Endodermal cell (in vitro differentiated cells): ENCODE measurements at regions not wholly inside any gene's neighbourhood (a gene's known extent, or its start where the extent isn't known, plus 50 kb on each side); places are given as distances from the start of the nearest gene placed in this dataset.

Experiments used
- DNase-seq: peaks from one replicate; pipeline ENCODE4 v3.0.0-alpha.2; 2017
- H3K27ac ChIP-seq: 2 replicates; pipeline ENCODE4 v1.5.1; 2013; ENCODE audit warnings: mild to moderate bottlenecking, low read depth, low read length, moderate library complexity
- H3K27me3 ChIP-seq: 2 replicates; pipeline ENCODE4 v1.6.1; 2013; ENCODE audit warnings: mild to moderate bottlenecking, low read length, moderate library complexity; ENCODE audit not compliant: insufficient read depth, control insufficient read depth, poor library complexity, severe bottlenecking
- H3K36me3 ChIP-seq: 2 replicates; pipeline ENCODE4 v1.7.0; 2013; ENCODE audit warnings: mild to moderate bottlenecking, low read length, moderate library complexity; ENCODE audit not compliant: control insufficient read depth, insufficient read depth
- H3K4me1 ChIP-seq: one replicate; pipeline ENCODE4 v1.7.0; 2013; ENCODE audit warnings: low read length; ENCODE audit not compliant: control insufficient read depth, insufficient read depth
- H3K4me3 ChIP-seq: 2 replicates; pipeline ENCODE4 v1.5.1; 2013; ENCODE audit warnings: mild to moderate bottlenecking, low read length, moderate library complexity
- H3K9ac ChIP-seq: 2 replicates; pipeline ENCODE4 v1.6.1; 2013; ENCODE audit warnings: mild to moderate bottlenecking, low read length, moderate library complexity; ENCODE audit not compliant: poor library complexity, severe bottlenecking; ENCODE audit errors: extremely low read depth
- H3K9me3 ChIP-seq: 2 replicates; pipeline ENCODE4 v1.6.1; 2013; ENCODE audit warnings: mild to moderate bottlenecking, low read length, moderate library complexity; ENCODE audit not compliant: control insufficient read depth
- H3K27ac Mint-ChIP-seq: 2 replicates; pipeline ENCODE4 v1.8.0; 2020; ENCODE audit warnings: mixed read lengths
- H3K27me3 Mint-ChIP-seq: 2 replicates; pipeline ENCODE4 v1.8.0; 2021; ENCODE audit warnings: mild to moderate bottlenecking, mixed read lengths; ENCODE audit not compliant: insufficient read depth
- H3K36me3 Mint-ChIP-seq: 2 replicates; pipeline ENCODE4 v1.8.0; 2020; ENCODE audit warnings: low read depth, mixed read lengths
- H3K4me1 Mint-ChIP-seq: 2 replicates; pipeline ENCODE4 v1.8.0; 2020; ENCODE audit warnings: mixed read lengths
- H3K4me3 Mint-ChIP-seq: 2 replicates; pipeline ENCODE4 v1.8.0; 2020; ENCODE audit warnings: mild to moderate bottlenecking, moderate library complexity, mixed read lengths
- H3K9me3 Mint-ChIP-seq: 2 replicates; pipeline ENCODE4 v1.8.0; 2020; ENCODE audit warnings: mild to moderate bottlenecking, mixed read lengths
- CTCF ChIP-seq: fragments of 200-600 bp; sonication (generic); conservative IDR thresholded peaks from 2 replicates; pipeline ENCODE4 v1.5.0; 2021; ENCODE audit warnings: antibody characterized with exemption, mild to moderate bottlenecking
- WGBS, 2 experiments: methylation state at CpG; one replicate each; pipeline versions ENCODE4 v1.1.5 to v1.1.7; 2013; ENCODE audit warnings: missing lambda C conversion rate in 2 of 2, mixed read lengths in 1 of 2; ENCODE audit not compliant: insufficient coverage in 1 of 2, insufficient read length in 1 of 2; 5-methylcytosine and 5-hydroxymethylcytosine counted together

DNA sequence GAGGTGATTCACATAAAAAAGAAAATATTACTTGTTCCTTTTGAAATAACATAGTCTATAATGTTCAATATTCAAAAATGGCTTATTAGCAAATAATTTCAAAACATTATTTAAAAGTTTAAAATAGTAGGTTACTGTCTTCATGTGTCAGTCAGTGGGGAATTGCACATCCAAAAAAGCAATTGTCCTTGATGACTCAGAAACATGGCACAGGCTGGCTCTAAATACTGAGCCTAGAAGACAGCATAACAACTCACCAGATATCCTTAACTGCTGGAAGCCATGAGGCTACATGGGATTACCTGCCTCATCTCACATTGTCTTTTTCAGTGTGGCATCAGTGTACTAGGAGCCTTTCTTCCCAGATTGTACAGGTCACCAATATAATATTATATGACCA, 439.5 kb upstream of the RGMB start:
- DNase-seq, result no peak
- Histone ChIP-seq H3K27ac (no peak overlapping the region), H3K9me3 (peaks cover 10% of the 10 kb centered on the region), H3K9ac (no peak overlapping the region), H3K27me3 (no peaks in the 10 kb centered on the region), H3K4me3 (no peak overlapping the region), H3K4me1 (no peaks in the 10 kb centered on the region), H3K36me3 (peaks cover 8% of the 10 kb centered on the region)
- Mint-ChIP-seq H3K27ac (no peak overlapping the region), H3K27me3 (no peaks in the 10 kb centered on the region), H3K9me3 (peaks cover 20% of the 10 kb centered on the region), H3K4me3 (no peak overlapping the region), H3K4me1 (no peaks in the 10 kb centered on the region), H3K36me3 (peaks cover 38% of the 10 kb centered on the region)
- no peak for TF ChIP-seq CTCF

DNA sequence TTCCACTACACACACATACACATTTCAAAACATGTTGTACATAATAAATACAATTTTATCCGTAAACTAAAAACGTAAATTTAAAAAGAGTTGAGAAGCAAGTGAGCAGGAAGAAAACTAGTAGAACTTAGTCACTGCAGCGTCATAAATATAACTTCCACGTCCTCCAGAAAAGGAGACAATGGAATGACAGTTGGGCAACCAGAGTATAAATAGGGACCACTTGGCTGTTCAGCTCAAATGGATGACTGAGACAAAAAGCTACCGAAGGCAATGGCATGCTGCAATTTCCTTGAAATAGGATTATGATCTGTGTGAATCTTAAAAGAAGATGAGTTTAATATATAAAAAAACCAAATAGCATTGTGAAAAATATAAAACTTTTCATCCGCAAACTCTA, 438.5 kb upstream of the RGMB start:
- Histone ChIP-seq H3K27ac (no peak overlapping the region), H3K4me3 (no peak overlapping the region), H3K9ac (no peak overlapping the region), H3K27me3 (no peaks in the 10 kb centered on the region), H3K36me3 (peaks cover 18% of the 10 kb centered on the region), H3K9me3 (peaks cover 10% of the 10 kb centered on the region), H3K4me1 (no peaks in the 10 kb centered on the region)
- peaks cover 22% of the 10 kb centered on the region for H3K9me3 Mint-ChIP-seq
- 97 to 98% methylated on average over 5 to 6 of the region's 6 CpGs for WGBS, 2 experiments
- no peak for DNase-seq
- TF ChIP-seq CTCF, result no peak
- peaks cover 49% of the 10 kb centered on the region for H3K36me3 Mint-ChIP-seq
- no peak overlapping the region for H3K27ac Mint-ChIP-seq
- no peaks in the 10 kb centered on the region for H3K27me3 Mint-ChIP-seq
- H3K4me3 Mint-ChIP-seq, result no peak overlapping the region
- H3K4me1 Mint-ChIP-seq, result no peaks in the 10 kb centered on the region

GRCh38 chr5:98339141-98339848, 434.2 kb upstream of the RGMB start:
- Mint-ChIP-seq H3K9me3 (peaks cover 23% of the 10 kb centered on the region), H3K4me3 (no peak overlapping the region), H3K36me3 (peaks cover 52% of the 10 kb centered on the region), H3K4me1 (no peaks in the 10 kb centered on the region), H3K27ac (no peak overlapping the region), H3K27me3 (no peaks in the 10 kb centered on the region)
- Histone ChIP-seq H3K4me3 (no peak overlapping the region), H3K4me1 (no peaks in the 10 kb centered on the region), H3K9ac (no peak overlapping the region), H3K27ac (no peak overlapping the region), H3K36me3 (peaks cover 26% of the 10 kb centered on the region), H3K27me3 (no peaks in the 10 kb centered on the region), H3K9me3 (peaks cover 8% of the 10 kb centered on the region)
- no peak for TF ChIP-seq CTCF
- WGBS, 2 experiments, result 95 to 100% methylated on average over 19 to 21 of the region's 21 CpGs
- DNase-seq, result no peak
